ENCODE measurements at regions not wholly inside any gene's neighbourhood (a gene's known extent, or its start where the extent isn't known, plus 50 kb on each side); places are given as distances from the start of the nearest gene placed in this dataset.
"Not testable (repeated sequence)": the region's sequence is repeated elsewhere in the genome, so short reads cannot be mapped to it uniquely, and the experiment has no call there.

DNA sequence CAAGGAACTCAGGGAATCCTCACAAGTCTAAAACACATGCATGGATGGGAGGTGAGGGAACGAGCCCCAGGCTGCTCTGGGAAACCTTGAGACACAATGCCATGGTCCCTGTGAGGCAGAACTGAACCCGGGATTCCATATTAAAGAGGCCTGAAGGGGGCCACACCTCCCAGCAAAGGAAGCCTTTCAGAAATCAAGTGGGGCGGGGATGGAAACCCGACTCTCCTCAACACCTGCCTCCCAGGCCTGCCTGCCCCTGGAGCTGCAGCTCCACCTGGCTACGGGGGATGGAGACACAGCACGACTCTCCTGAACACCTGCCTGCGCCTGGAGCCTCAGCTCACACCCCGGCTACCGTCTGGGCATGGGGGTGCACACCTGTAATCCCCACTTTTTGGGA lies 77.8 kb upstream of the LPCAT1 start:
- BruUV-seq (replicated peaks); H2AFZ ChIP-seq (ENCODE audit: control insufficient read depth, low read depth, low read length); H3K4me2 ChIP-seq (ENCODE audit: control insufficient read depth, insufficient read depth); H4K20me1 ChIP-seq (ENCODE audit: control insufficient read depth, insufficient read depth); H3K4me1 ChIP-seq (ENCODE audit: control insufficient read depth, insufficient read depth, low read length); intact Hi-C loops (cut with micrococcal nuclease; ENCODE audit: unreplicated experiment); H3K79me2 ChIP-seq (ENCODE audit: control insufficient read depth, insufficient read depth, low read length); H3K9me3 ChIP-seq (replicated peaks; ENCODE audit: control insufficient read depth, insufficient read depth, low read length); H3K36me3 ChIP-seq (ENCODE audit: control insufficient read depth in 2 of 2, insufficient read depth in 2 of 2, low read length in 1 of 2); DNase-seq (ENCODE audit: low read depth, low spot score); in situ Hi-C loops (cut with MboI); FAIRE-seq; H3K27ac ChIP-seq (ENCODE audit: control insufficient read depth, insufficient read depth); H3K4me3 ChIP-seq; H3K9ac ChIP-seq (ENCODE audit: control insufficient read depth, insufficient read depth, low read length); SMC1A ChIA-PET (ENCODE audit: uncharacterized antibody, unreplicated experiment); H3K27me3 ChIP-seq (replicated peaks in 1 of 2; ENCODE audit: control insufficient read depth in 2 of 2, insufficient read depth in 2 of 2, low read length in 1 of 2): not testable (repeated sequence)
- ChIA-PET RAD21 (ENCODE audit: unreplicated experiment) (interaction anchor here (1.2 to 1.4 kb wide), 2 partner anchors 109 to 111 kb away, joined by 3 to 5 read pairs; no protein-coding TSS in a partner anchor), CTCF (interaction anchor here (1.3 kb wide), 1 partner anchor 99 kb away, joined by 4 read pairs; no protein-coding TSS in a partner anchor), POLR2A (interaction anchor here (0.6 kb wide), 1 partner anchor 22 kb away, joined by 3 read pairs; no protein-coding TSS in a partner anchor)
- WGBS (ENCODE audit: insufficient coverage, insufficient replicate concordance, low lambda C conversion rate, missing lambda C conversion rate): 88% methylated on average over 9 of the region's 9 CpGs
- TF ChIP-seq CTCF (IDR thresholded peaks at IDR 0.05 in 2 of 3, conservative IDR thresholded peaks at IDR 0.05 in 1 of 3; ENCODE audit: control insufficient read depth in 2 of 3, extremely low read depth in 1 of 3, insufficient read depth in 1 of 3, low read depth in 3 of 3, low read length in 3 of 3): peak in 2 of 3 experiments; percentile 14 to 15; a peak in 1 of 6 replicates
- ATAC-seq: peak; percentile 55

- TF ChIP-seq CTCF (IDR thresholded peaks at IDR 0.05 in 2 of 3, conservative IDR thresholded peaks at IDR 0.05 in 1 of 3; ENCODE audit: control insufficient read depth in 2 of 3, extremely low read depth in 1 of 3, insufficient read depth in 1 of 3, low read depth in 3 of 3, low read length in 3 of 3) (peak in 2 of 3 experiments; percentile 16 to 31; a peak in 3 of 6 replicates), RAD21 (IDR thresholded peaks at IDR 0.05; ENCODE audit: insufficient read depth, low read depth, low read length) (peak; percentile 40), SMC3 (IDR thresholded peaks at IDR 0.05; ENCODE audit: borderline replicate concordance, low read length) (peak; percentile 8; the same call in 1 of the 2 replicates)
- TF ChIP-seq, protein P1, sequence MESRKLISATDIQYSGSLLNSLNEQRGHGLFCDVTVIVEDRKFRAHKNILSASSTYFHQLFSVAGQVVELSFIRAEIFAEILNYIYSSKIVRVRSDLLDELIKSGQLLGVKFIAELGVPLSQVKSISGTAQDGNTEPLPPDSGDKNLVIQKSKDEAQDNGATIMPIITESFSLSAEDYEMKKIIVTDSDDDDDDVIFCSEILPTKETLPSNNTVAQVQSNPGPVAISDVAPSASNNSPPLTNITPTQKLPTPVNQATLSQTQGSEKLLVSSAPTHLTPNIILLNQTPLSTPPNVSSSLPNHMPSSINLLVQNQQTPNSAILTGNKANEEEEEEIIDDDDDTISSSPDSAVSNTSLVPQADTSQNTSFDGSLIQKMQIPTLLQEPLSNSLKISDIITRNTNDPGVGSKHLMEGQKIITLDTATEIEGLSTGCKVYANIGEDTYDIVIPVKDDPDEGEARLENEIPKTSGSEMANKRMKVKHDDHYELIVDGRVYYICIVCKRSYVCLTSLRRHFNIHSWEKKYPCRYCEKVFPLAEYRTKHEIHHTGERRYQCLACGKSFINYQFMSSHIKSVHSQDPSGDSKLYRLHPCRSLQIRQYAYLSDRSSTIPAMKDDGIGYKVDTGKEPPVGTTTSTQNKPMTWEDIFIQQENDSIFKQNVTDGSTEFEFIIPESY (IDR thresholded peaks at IDR 0.05): peak; percentile 94
- TSS peak; percentile 52 for BruUV-seq (replicated peaks)
- H3K27me3 ChIP-seq (replicated peaks in 1 of 2; ENCODE audit: control insufficient read depth in 2 of 2, insufficient read depth in 2 of 2, low read length in 1 of 2); POLR2A ChIA-PET; H3K4me2 ChIP-seq (ENCODE audit: control insufficient read depth, insufficient read depth); SMC1A ChIA-PET (ENCODE audit: uncharacterized antibody, unreplicated experiment); H3K4me3 ChIP-seq; H3K9ac ChIP-seq (ENCODE audit: control insufficient read depth, insufficient read depth, low read length); H2AFZ ChIP-seq (ENCODE audit: control insufficient read depth, low read depth, low read length); H4K20me1 ChIP-seq (ENCODE audit: control insufficient read depth, insufficient read depth); H3K36me3 ChIP-seq (ENCODE audit: control insufficient read depth in 2 of 2, insufficient read depth in 2 of 2, low read length in 1 of 2); intact Hi-C loops (cut with micrococcal nuclease; ENCODE audit: unreplicated experiment); in situ Hi-C loops (cut with MboI); RAD21 ChIA-PET (ENCODE audit: unreplicated experiment); H3K9me3 ChIP-seq (replicated peaks; ENCODE audit: control insufficient read depth, insufficient read depth, low read length); H3K79me2 ChIP-seq (ENCODE audit: control insufficient read depth, insufficient read depth, low read length); H3K27ac ChIP-seq (ENCODE audit: control insufficient read depth, insufficient read depth); H3K4me1 ChIP-seq (ENCODE audit: control insufficient read depth, insufficient read depth, low read length); CTCF ChIA-PET: not testable (repeated sequence)
- peak; percentile 22 for ATAC-seq
- DNase-seq (ENCODE audit: low read depth, low spot score): peak; percentile 19
- 11% methylated on average over 5 of the region's 5 CpGs for WGBS (ENCODE audit: insufficient coverage, insufficient replicate concordance, low lambda C conversion rate, missing lambda C conversion rate)
- FAIRE-seq: peak; percentile 59
Measured at GRCh38 chr5:1598950-1599737, 75.4 kb upstream of the LPCAT1 start.

All from GM12878 (cell line).